OCI-LY7 (cell line): ENCODE measurements at regions not wholly inside any gene's neighbourhood (a gene's known extent, or its start where the extent isn't known, plus 50 kb on each side); places are given as distances from the start of the nearest gene placed in this dataset.

ENCODE experiments used
- CTCF ChIP-seq: fragments of 200-600 bp; sonication (generic); conservative IDR thresholded peaks from 2 replicates; pipeline ENCODE4 v1.5.1; 2014; ENCODE audit warnings: mild to moderate bottlenecking, antibody characterized with exemption, low read length, moderate library complexity, mixed read lengths
- EZH2phosphoT487 ChIP-seq: fragments of 200-600 bp; sonication (generic); IDR thresholded peaks from 2 replicates; pipeline ENCODE4 v1.6.1; 2018; ENCODE audit warnings: low read depth, borderline replicate concordance, mild to moderate bottlenecking, mixed run types, antibody characterized with exemption, low read length, moderate library complexity, mixed read lengths

- TF ChIP-seq CTCF = no peak
- TF ChIP-seq EZH2phosphoT487 = no peak
Observed at GRCh38 chr13:22828081-22828480, 352.7 kb upstream of the SGCG start.
